Hepatocyte (in vitro differentiated cells): ENCODE measurements at regions not wholly inside any gene's neighbourhood (a gene's known extent, or its start where the extent isn't known, plus 50 kb on each side); places are given as distances from the start of the nearest gene placed in this dataset.

Experiments
- DNase-seq: peaks from one replicate; pipeline ENCODE4 v3.0.0-alpha.2; 2016; ENCODE audit warnings: low spot score
- H2AFZ ChIP-seq: fragments of 200-600 bp; sonication (generic); 2 replicates; pipeline ENCODE4 v1.6.0; 2016; ENCODE audit warnings: antibody characterized with exemption, mild to moderate bottlenecking
- H3K27ac ChIP-seq: fragments of 200-600 bp; sonication (generic); 2 replicates; pipeline ENCODE4 v1.5.1; 2016; ENCODE audit warnings: mild to moderate bottlenecking
- H3K27me3 ChIP-seq: fragments of 200-600 bp; sonication (generic); 2 replicates; pipeline ENCODE4 v1.6.1; 2016
- H3K36me3 ChIP-seq: fragments of 200-600 bp; sonication (generic); replicated peaks from 2 replicates; pipeline ENCODE4 v1.5.1; 2016; ENCODE audit warnings: low read depth; ENCODE audit not compliant: insufficient read depth
- H3K4me1 ChIP-seq: fragments of 200-600 bp; sonication (generic); 2 replicates; pipeline ENCODE4 v1.5.1; 2016; ENCODE audit warnings: mild to moderate bottlenecking, moderate library complexity; ENCODE audit not compliant: insufficient read depth
- H3K4me2 ChIP-seq: fragments of 200-600 bp; sonication (generic); 2 replicates; pipeline ENCODE4 v1.6.0; 2016
- H3K4me3 ChIP-seq: fragments of 200-600 bp; sonication (generic); 2 replicates; pipeline ENCODE4 v1.5.1; 2016; ENCODE audit warnings: mild to moderate bottlenecking
- H3K79me2 ChIP-seq: fragments of 200-600 bp; sonication (generic); 2 replicates; pipeline ENCODE4 v1.6.0; 2017; ENCODE audit warnings: mild to moderate bottlenecking
- H3K9me2 ChIP-seq: fragments of 200-600 bp; sonication (generic); replicated peaks from 2 replicates; pipeline ENCODE4 v1.6.0; 2017; ENCODE audit warnings: mild to moderate bottlenecking; ENCODE audit not compliant: insufficient read depth
- H3K9me3 ChIP-seq: fragments of 200-600 bp; sonication (generic); 2 replicates; pipeline ENCODE4 v1.5.1; 2016; ENCODE audit warnings: low read depth, mild to moderate bottlenecking
- H4K20me1 ChIP-seq: fragments of 200-600 bp; sonication (generic); 2 replicates; pipeline ENCODE4 v1.6.0; 2016; ENCODE audit warnings: mild to moderate bottlenecking; ENCODE audit not compliant: insufficient read depth, poor library complexity, severe bottlenecking
- EZH2 ChIP-seq: fragments of 200-600 bp; sonication (generic); IDR thresholded peaks from 2 replicates; pipeline ENCODE4 v1.6.1; 2016; ENCODE audit warnings: antibody characterized with exemption, mild to moderate bottlenecking, borderline replicate concordance
- EZH2phosphoT487 ChIP-seq: fragments of 200-600 bp; sonication (generic); IDR thresholded peaks from one replicate; pipeline ENCODE4 v1.6.1; 2018; ENCODE audit warnings: antibody characterized with exemption, mild to moderate bottlenecking, low read depth, moderate library complexity; ENCODE audit not compliant: unreplicated experiment, severe bottlenecking
- WGBS: methylation state at CpG from one replicate; pipeline ENCODE4 v1.1.6; 2016; ENCODE audit warnings: low lambda C conversion rate; ENCODE audit errors: missing lambda C conversion rate; 5-methylcytosine and 5-hydroxymethylcytosine counted together
- TF ChIP-seq, protein P1 (sequence below): fragments of 200-600 bp; sonication (generic); IDR thresholded peaks from 2 replicates; pipeline ENCODE4 v1.5.1; 2016; ENCODE audit warnings: antibody characterized with exemption, mild to moderate bottlenecking; ENCODE audit not compliant: poor library complexity

DNA sequence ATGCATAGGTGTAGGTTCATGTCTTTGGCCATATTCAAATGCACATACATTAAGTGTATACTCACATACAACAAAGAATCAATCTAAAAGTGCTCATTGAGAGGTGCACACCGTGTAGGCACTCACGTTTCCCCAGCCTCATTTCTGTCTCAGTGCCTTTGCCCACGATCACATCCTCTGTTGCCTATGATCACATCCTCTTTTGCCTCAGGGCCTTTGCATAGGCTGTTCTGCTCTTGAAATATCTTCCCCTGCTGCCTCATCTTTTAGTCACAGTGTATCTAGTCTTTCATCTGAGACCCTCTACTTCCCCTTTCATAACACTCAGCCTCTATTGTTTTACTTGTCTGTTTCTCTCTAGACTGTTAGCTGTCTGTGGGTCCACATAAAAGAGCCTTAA lies 69.3 kb downstream of the FOXD2 start:
- Histone ChIP-seq H3K4me2 (no peak overlapping the region), H3K4me1 (peaks cover 18% of the 10 kb centered on the region), H3K27ac (no peak overlapping the region), H3K36me3 (no peaks in the 10 kb centered on the region), H4K20me1 (no peaks in the 10 kb centered on the region), H3K9me2 (no peaks in the 10 kb centered on the region), H3K27me3 (peaks cover 44% of the 10 kb centered on the region), H3K4me3 (no peak overlapping the region), H3K9me3 (no peaks in the 10 kb centered on the region), H2AFZ (no peak overlapping the region), H3K79me2 (no peaks in the 10 kb centered on the region)
- WGBS: 89% methylated on average over 3 of the region's 3 CpGs
- TF ChIP-seq EZH2: no peak
- TF ChIP-seq, protein P1, sequence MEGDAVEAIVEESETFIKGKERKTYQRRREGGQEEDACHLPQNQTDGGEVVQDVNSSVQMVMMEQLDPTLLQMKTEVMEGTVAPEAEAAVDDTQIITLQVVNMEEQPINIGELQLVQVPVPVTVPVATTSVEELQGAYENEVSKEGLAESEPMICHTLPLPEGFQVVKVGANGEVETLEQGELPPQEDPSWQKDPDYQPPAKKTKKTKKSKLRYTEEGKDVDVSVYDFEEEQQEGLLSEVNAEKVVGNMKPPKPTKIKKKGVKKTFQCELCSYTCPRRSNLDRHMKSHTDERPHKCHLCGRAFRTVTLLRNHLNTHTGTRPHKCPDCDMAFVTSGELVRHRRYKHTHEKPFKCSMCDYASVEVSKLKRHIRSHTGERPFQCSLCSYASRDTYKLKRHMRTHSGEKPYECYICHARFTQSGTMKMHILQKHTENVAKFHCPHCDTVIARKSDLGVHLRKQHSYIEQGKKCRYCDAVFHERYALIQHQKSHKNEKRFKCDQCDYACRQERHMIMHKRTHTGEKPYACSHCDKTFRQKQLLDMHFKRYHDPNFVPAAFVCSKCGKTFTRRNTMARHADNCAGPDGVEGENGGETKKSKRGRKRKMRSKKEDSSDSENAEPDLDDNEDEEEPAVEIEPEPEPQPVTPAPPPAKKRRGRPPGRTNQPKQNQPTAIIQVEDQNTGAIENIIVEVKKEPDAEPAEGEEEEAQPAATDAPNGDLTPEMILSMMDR: no peak
- TF ChIP-seq EZH2phosphoT487: no peak
- no peak for DNase-seq

DNA sequence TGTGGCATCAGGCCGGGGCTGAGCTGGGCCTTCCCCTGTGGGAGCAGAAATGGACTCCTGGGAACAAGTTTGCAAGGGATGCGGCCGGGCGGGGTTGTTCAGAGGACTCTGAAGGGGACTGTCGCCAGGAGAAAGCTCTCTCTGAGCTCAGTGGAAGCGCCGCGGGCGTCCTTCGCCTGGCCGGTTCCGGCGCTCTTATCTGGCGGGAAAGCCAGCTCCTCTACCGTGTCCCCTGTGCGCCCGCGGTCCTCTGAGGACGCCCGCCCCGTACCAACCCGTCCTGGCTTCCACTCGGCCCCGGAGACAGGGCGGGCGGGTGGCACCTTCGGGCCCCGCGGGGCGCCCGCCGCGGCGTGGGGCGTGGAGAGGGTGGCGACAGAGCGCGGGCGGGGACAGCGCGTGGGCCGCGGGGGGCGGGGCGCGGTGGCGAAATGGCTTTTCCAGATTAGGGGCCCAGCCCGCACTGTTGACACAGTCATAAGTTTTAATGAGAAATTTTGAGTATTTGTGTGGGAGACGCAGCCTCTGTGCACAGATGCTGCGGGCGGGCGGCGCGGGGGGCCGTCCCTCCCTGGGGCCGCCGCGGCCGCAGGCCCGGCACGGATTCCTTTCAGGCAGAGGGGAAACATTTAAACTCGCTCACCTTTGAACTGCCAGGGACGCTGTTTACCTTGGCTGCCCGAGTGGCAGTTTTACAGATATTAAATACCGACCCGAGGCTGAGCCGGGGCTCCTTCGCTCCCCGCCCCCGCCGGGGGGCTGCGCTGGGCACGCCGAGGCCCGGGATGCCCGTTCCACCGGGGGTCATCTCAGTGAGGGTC lies 70.2 kb downstream of the FOXD2 start:
- H3K27me3 ChIP-seq: peaks cover 51% of the 10 kb centered on the region
- H2AFZ ChIP-seq: peak overlapping the region; percentile 78
- H3K4me3 ChIP-seq: peak overlapping the region; percentile 49

DNA sequence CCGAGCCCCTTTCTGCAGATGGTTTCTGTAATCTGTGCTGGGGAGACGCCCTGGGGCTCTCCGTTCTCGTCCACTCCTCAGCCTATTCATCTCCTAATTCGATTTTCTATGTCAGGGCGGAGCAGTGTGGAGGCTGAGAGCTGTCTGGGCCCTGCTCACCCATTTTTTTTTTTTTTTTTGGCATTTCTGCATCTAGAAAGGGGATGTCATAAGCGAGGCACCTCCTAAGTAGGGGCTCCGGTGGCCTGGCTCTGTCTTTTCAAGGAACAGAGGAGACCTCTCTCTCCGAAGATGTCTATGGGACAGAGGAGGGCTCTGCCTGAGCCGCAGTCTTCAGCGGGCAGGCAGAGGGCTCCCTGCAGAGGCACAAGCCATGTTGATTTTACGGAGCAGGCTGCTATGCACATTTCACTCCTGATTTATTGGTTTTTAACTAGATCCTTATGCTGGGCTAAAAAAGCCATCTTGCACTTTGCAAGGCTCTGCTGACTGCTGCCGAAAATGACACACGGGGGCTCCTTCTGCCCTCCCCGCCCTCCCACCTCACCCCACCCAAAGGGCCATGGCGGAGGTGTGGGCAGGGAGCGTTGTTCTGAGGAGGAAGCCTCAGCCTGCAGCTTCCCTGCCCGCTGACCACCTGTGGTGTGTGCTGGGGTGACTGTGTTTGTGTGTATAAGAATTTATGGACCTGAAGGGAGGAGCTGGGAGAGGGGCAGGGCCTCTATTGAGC lies 71.0 kb downstream of the FOXD2 start:
- DNase-seq: peak; percentile 41
- Histone ChIP-seq H3K9me3 (no peaks in the 10 kb centered on the region), H4K20me1 (no peaks in the 10 kb centered on the region), H3K27ac (peak overlapping the region; percentile 69), H3K9me2 (no peaks in the 10 kb centered on the region), H3K79me2 (no peaks in the 10 kb centered on the region), H3K36me3 (no peaks in the 10 kb centered on the region), H3K4me1 (peaks cover 18% of the 10 kb centered on the region), H3K4me2 (peak overlapping the region; percentile 99), H2AFZ (peak overlapping the region; percentile 78), H3K4me3 (peak overlapping the region; percentile 49), H3K27me3 (peaks cover 51% of the 10 kb centered on the region)
- 10% methylated on average over 18 of the region's 18 CpGs for WGBS
- TF ChIP-seq, protein P1: no peak
- no peak for TF ChIP-seq EZH2
- no peak for TF ChIP-seq EZH2phosphoT487

More for the DNA sequence above, 70.2 kb downstream of the FOXD2 start:
- Histone ChIP-seq H3K4me1 (peaks cover 18% of the 10 kb centered on the region), H3K36me3 (no peaks in the 10 kb centered on the region), H3K4me2 (peak overlapping the region; percentile 99), H3K9me3 (no peaks in the 10 kb centered on the region), H3K9me2 (no peaks in the 10 kb centered on the region), H4K20me1 (no peaks in the 10 kb centered on the region), H3K27ac (peak overlapping the region; percentile 69), H3K79me2 (no peaks in the 10 kb centered on the region)
- TF ChIP-seq EZH2: no peak
- TF ChIP-seq, protein P1: no peak
- no peak for TF ChIP-seq EZH2phosphoT487
- WGBS: 2% methylated on average over 61 of the region's 77 CpGs
- DNase-seq: peak; percentile 55
